Astrocyte (in vitro differentiated cells and primary cell): ENCODE measurements at regions not wholly inside any gene's neighbourhood (a gene's known extent, or its start where the extent isn't known, plus 50 kb on each side); places are given as distances from the start of the nearest gene placed in this dataset.

ENCODE experiments used
- EZH2 ChIP-seq: IDR thresholded peaks from 2 replicates; pipeline ENCODE4 v1.6.1; 2012; ENCODE audit warnings: mild to moderate bottlenecking, low read length, inconsistent platforms; ENCODE audit not compliant: insufficient read depth
- TF ChIP-seq, protein P1 (sequence below): IDR thresholded peaks from 2 replicates; pipeline ENCODE4 v1.5.1; 2011; ENCODE audit warnings: low read depth, mild to moderate bottlenecking, inconsistent platforms, low read length, moderate library complexity; ENCODE audit not compliant: insufficient read depth

DNA sequence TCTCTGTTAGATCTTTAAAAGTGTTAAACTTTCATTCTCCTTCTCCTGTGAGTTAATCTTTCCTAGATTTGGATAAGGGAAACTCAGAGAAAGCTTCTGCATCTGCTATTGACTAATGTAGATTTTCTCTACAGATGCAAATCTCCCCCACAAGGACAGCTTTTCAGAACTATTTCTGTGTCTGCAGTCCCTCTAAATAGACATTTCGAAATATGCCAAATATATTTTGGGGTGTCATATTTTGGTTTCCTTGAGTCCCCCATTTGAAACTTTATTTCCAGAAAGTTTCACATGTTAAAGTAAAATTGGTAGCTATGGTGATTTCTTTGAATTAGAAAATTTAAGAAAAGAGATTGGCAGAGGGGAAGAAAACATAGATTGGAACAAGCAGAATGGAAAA lies 852.3 kb upstream of the ALCAM start:
- TF ChIP-seq, protein P1, sequence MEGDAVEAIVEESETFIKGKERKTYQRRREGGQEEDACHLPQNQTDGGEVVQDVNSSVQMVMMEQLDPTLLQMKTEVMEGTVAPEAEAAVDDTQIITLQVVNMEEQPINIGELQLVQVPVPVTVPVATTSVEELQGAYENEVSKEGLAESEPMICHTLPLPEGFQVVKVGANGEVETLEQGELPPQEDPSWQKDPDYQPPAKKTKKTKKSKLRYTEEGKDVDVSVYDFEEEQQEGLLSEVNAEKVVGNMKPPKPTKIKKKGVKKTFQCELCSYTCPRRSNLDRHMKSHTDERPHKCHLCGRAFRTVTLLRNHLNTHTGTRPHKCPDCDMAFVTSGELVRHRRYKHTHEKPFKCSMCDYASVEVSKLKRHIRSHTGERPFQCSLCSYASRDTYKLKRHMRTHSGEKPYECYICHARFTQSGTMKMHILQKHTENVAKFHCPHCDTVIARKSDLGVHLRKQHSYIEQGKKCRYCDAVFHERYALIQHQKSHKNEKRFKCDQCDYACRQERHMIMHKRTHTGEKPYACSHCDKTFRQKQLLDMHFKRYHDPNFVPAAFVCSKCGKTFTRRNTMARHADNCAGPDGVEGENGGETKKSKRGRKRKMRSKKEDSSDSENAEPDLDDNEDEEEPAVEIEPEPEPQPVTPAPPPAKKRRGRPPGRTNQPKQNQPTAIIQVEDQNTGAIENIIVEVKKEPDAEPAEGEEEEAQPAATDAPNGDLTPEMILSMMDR, result no peak
- no peak for TF ChIP-seq EZH2
